OCI-LY1 (cell line): ENCODE measurements at regions not wholly inside any gene's neighbourhood (a gene's known extent, or its start where the extent isn't known, plus 50 kb on each side); places are given as distances from the start of the nearest gene placed in this dataset.

ENCODE experiments used
- CTCF ChIP-seq: fragments of 200-600 bp; sonication (generic), shearing (Covaris generic); IDR thresholded peaks from 2 replicates; pipeline ENCODE4 v1.5.1; 2017; ENCODE audit warnings: mild to moderate bottlenecking, antibody characterized with exemption, low read length, moderate library complexity, mixed read lengths
- EZH2 ChIP-seq: fragments of 200-600 bp; sonication (generic), shearing (Covaris generic); IDR thresholded peaks from 2 replicates; pipeline ENCODE4 v1.8.0; 2017; ENCODE audit warnings: borderline replicate concordance, mixed run types, mild to moderate bottlenecking, antibody characterized with exemption, low read length, moderate library complexity, mixed read lengths

- TF ChIP-seq CTCF (no peak), EZH2 (no peak)
These were observed 152.7 kb downstream of the VEGFA start for GRCh38 chr6:43922426-43923375.
